Duodenal mucosa (tissue), 2 donors: ENCODE measurements at regions not wholly inside any gene's neighbourhood (a gene's known extent, or its start where the extent isn't known, plus 50 kb on each side); places are given as distances from the start of the nearest gene placed in this dataset.
"Not testable (repeated sequence)": the region's sequence is repeated elsewhere in the genome, so short reads cannot be mapped to it uniquely, and the experiment has no call there.

Source experiments
- H3K27ac ChIP-seq: one replicate; pipeline ENCODE4 v1.7.0; 2013; ENCODE audit warnings: low read depth, low read length
- H3K27me3 ChIP-seq, 2 donors: one replicate each; pipeline ENCODE4 v1.7.0; 2013; ENCODE audit warnings: low read length in 2 of 2, control low read depth in 1 of 2; ENCODE audit not compliant: insufficient read depth in 2 of 2, control insufficient read depth in 1 of 2
- H3K36me3 ChIP-seq, 2 donors: one replicate each; pipeline ENCODE4 v1.7.0; 2013; ENCODE audit warnings: low read length in 2 of 2, control low read depth in 1 of 2; ENCODE audit not compliant: insufficient read depth in 2 of 2, control insufficient read depth in 1 of 2
- H3K4me1 ChIP-seq, 2 donors: one replicate each; pipeline ENCODE4 v1.7.0; 2013; ENCODE audit warnings: low read length in 2 of 2, control low read depth in 1 of 2; ENCODE audit not compliant: insufficient read depth in 2 of 2, control insufficient read depth in 1 of 2
- H3K4me3 ChIP-seq, 2 donors: one replicate each; pipeline ENCODE4 v1.7.0; 2013; ENCODE audit warnings: low read length in 2 of 2, low read depth in 1 of 2
- H3K9ac ChIP-seq, 2 donors: one replicate each; pipeline ENCODE4 v1.7.0; 2013; ENCODE audit warnings: low read length in 2 of 2, low read depth in 1 of 2
- H3K9me3 ChIP-seq, 2 donors: one replicate each; pipeline ENCODE4 v1.7.0; 2013; ENCODE audit warnings: low read length in 2 of 2, control low read depth in 1 of 2; ENCODE audit not compliant: control insufficient read depth in 1 of 2

DNA sequence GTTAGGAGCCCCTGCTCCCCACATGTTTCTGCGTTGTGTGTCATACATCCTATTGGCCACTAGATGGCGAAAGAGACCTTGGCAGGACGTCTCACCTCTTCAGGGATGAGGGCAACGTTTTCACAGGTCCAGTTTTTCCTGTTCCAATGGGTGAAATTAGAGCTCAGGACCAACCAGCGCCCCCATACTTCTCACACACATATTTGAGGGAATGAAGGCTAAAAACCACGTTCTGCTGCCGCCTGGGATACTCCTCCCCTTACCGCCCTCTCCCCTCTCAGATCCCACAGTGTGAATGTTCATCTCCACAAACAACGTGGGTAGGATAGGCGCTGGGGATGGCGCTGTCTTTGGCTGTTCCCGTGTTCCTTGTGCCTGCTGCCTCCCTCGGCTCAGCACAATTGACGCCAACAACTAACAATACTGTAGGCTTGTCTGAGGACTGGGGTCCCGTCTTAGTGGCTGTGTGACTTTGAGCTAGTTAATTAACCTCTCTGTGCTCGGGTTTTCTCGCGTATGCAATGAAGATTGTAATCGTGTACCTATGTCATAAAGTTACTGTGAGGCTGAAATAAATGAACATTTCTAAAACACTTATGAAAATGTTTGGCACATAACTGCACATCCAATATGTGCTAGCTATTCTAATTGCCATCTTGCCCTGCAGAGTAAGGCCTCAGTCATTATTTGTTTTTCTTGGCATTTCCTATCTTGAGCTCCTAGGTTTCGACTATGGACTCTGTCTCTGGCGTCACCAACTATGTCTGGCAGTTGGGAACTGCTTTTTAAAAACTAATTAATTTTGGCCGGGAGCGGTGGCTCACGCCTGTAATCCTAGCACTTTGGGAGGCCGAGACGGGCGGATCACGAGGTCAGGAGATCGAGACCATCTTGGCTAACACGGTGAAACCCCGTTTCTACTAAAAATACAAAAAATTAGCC lies 181.3 kb upstream of the STK26 start:
- H3K9me3 ChIP-seq = no peaks in the 10 kb centered on the region
- no peaks in the 10 kb centered on the region for H3K36me3 ChIP-seq
- H3K4me3 ChIP-seq = no peak overlapping the region
- no peaks in the 10 kb centered on the region for H3K4me1 ChIP-seq
- no peak overlapping the region for H3K9ac ChIP-seq
- H3K27me3 ChIP-seq = no peaks in the 10 kb centered on the region
- H3K27ac ChIP-seq = no peak overlapping the region

GRCh38 chrX:131843987-131844386 lies 179.1 kb upstream of the STK26 start:
- no peak overlapping the region for H3K27ac ChIP-seq
- H3K9ac ChIP-seq = no peak overlapping the region
- H3K9me3 ChIP-seq = no peaks in the 10 kb centered on the region
- no peak overlapping the region for H3K4me3 ChIP-seq
- H3K4me1 ChIP-seq = no peaks in the 10 kb centered on the region
- H3K36me3 ChIP-seq = no peaks in the 10 kb centered on the region
- H3K27me3 ChIP-seq = no peaks in the 10 kb centered on the region

DNA sequence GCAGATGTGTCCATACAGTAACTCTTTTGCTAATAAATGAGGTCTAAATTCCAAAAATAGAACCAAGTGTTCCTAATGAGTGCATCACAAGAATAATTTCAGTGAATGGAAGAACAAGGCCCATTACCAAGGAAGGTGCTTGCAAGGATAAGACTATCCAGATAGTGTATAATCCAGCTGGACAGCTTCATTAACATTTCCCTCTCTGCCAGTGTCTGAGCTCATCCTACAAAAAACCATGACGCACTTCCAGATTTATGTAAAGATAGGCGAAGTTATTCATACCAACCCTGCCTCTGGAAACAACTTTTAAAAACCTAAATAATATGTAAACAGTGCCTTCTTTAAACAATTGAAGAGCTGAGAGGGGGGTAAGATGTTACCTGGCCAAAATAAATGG lies 177.9 kb upstream of the STK26 start:
- H3K36me3 ChIP-seq = no peaks in the 10 kb centered on the region
- no peak overlapping the region for H3K4me3 ChIP-seq
- H3K9ac ChIP-seq = no peak overlapping the region
- no peaks in the 10 kb centered on the region for H3K9me3 ChIP-seq
- no peaks in the 10 kb centered on the region for H3K27me3 ChIP-seq
- H3K4me1 ChIP-seq = no peaks in the 10 kb centered on the region
- no peak overlapping the region for H3K27ac ChIP-seq

- Histone ChIP-seq H3K36me3 (no peaks in the 10 kb centered on the region), H3K4me1 (no peaks in the 10 kb centered on the region), H3K9me3 (no peaks in the 10 kb centered on the region), H3K27me3 (no peaks in the 10 kb centered on the region), H3K27ac (no peak overlapping the region), H3K4me3 (no peak overlapping the region), H3K9ac (no peak overlapping the region)
Measured at GRCh38 chrX:131845771-131846170, 177.3 kb upstream of the STK26 start.

GRCh38 chrX:131850964-131851363 lies 172.1 kb upstream of the STK26 start:
- not testable (repeated sequence) for H3K9ac ChIP-seq, H3K4me3 ChIP-seq, H3K27me3 ChIP-seq, H3K27ac ChIP-seq, H3K4me1 ChIP-seq, H3K9me3 ChIP-seq, H3K36me3 ChIP-seq

DNA sequence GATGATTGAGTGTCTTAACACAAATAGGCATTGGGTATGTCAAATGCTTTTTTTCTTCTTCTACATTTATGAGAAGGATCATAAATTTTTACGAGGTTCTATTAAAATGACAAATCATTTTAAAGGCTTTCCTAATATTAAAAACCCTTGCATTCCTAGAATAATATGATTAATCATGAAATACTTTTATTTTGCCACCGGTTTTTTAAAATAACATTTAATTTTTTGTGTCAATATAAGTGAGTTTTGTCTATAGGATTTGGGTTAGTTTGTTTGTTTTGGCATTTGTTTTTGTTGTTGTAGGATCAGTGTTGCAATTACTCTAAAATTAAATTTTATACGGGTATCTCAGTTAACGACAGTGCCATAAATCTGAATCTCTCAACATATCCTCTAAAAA lies 169.7 kb upstream of the STK26 start:
- no peak overlapping the region for H3K4me3 ChIP-seq
- H3K9me3 ChIP-seq = no peaks in the 10 kb centered on the region
- no peaks in the 10 kb centered on the region for H3K27me3 ChIP-seq
- no peak overlapping the region for H3K9ac ChIP-seq
- no peaks in the 10 kb centered on the region for H3K36me3 ChIP-seq
- no peaks in the 10 kb centered on the region for H3K4me1 ChIP-seq
- no peak overlapping the region for H3K27ac ChIP-seq

GRCh38 chrX:131854581-131854980 lies 168.5 kb upstream of the STK26 start:
- Histone ChIP-seq H3K27me3 (no peaks in the 10 kb centered on the region), H3K36me3 (no peaks in the 10 kb centered on the region), H3K27ac (no peak overlapping the region), H3K4me1 (no peaks in the 10 kb centered on the region), H3K9ac (no peak overlapping the region), H3K9me3 (no peaks in the 10 kb centered on the region), H3K4me3 (no peak overlapping the region)

DNA sequence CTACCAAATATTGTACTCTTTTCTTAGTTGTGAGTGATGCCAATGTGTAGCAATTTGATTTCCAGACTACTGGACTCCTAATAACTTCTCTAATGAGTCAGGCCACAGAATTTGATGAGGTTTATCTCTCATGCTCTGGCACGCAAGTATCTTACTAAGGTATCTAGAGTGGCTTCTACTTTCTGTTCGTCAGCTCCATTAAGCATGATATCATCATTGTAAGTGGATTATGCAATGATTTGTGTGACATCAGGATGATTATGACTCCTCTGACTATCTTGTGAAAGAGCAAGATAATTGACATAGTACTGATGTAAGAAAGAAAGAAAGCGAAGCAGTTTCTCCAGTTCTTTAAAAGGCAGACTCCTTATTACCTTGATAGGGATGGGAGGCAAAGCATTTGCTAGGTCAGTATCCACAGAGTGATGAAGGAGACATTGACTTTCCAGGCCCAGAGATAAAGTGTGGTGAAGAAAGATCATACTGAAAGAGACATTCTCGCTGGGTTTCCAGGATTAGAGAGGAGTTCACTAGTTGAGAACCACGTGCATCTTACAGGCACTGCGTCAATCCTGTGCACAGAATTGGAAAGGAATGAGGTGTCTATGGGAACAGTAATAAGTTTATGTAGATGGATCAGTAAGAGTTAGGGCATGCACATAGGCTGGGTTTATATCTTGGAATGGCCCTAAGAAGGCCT lies 161.9 kb upstream of the STK26 start:
- H3K4me1 ChIP-seq = no peaks in the 10 kb centered on the region

GRCh38 chrX:131862321-131862720 lies 160.8 kb upstream of the STK26 start:
- no peaks in the 10 kb centered on the region for H3K36me3 ChIP-seq
- H3K4me3 ChIP-seq = no peak overlapping the region
- no peaks in the 10 kb centered on the region for H3K27me3 ChIP-seq
- H3K9ac ChIP-seq = no peak overlapping the region
- H3K9me3 ChIP-seq = no peaks in the 10 kb centered on the region
- H3K4me1 ChIP-seq = no peaks in the 10 kb centered on the region
- no peak overlapping the region for H3K27ac ChIP-seq

More for the DNA sequence above, 161.9 kb upstream of the STK26 start:
- no peak overlapping the region for H3K27ac ChIP-seq
- H3K9me3 ChIP-seq = no peaks in the 10 kb centered on the region
- H3K9ac ChIP-seq = no peak overlapping the region
- H3K36me3 ChIP-seq = no peaks in the 10 kb centered on the region
- H3K4me3 ChIP-seq = no peak overlapping the region
- no peaks in the 10 kb centered on the region for H3K27me3 ChIP-seq

DNA sequence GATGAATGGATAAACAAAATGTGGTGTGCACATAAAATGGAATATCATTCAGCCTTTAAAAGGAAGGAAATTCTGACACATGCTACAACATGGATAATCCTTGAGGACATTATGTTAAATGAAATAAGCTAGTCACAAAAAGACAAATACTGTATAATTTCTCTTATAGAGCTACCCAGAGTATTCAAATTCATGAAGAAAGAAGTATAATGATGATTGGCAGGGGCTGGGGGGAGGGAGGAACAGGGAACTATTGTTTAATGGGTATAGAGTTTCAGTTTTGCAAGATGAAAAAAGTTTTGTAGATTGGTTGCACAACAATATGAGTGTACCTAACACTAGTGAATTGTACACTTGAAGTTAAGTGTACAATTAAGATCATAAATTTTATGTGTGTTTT lies 153.9 kb upstream of the STK26 start:
- H3K36me3 ChIP-seq = no peaks in the 10 kb centered on the region
- H3K9me3 ChIP-seq = no peaks in the 10 kb centered on the region
- H3K4me3 ChIP-seq = no peak overlapping the region
- no peak overlapping the region for H3K27ac ChIP-seq
- no peak overlapping the region for H3K9ac ChIP-seq
- no peaks in the 10 kb centered on the region for H3K27me3 ChIP-seq
- H3K4me1 ChIP-seq = no peaks in the 10 kb centered on the region
